HG02759 (cell line): ENCODE measurements at regions not wholly inside any gene's neighbourhood (a gene's known extent, or its start where the extent isn't known, plus 50 kb on each side); places are given as distances from the start of the nearest gene placed in this dataset.

ENCODE experiments used
- ATAC-seq: cut with Tn5 transposase; IDR thresholded peaks from one replicate; pipeline ENCODE4 v1.9.1; 2021; ENCODE audit warnings: mild to moderate bottlenecking, moderate library complexity; ENCODE audit not compliant: unreplicated experiment

GRCh38 chr15:70180186-70180875, 82.6 kb upstream of the TLE3 start:
- ATAC-seq = no peak

GRCh38 chr15:70179309-70179892, 81.7 kb upstream of the TLE3 start:
- no peak for ATAC-seq

GRCh38 chr15:70178335-70179084, 80.8 kb upstream of the TLE3 start:
- no peak for ATAC-seq

- ATAC-seq = no peak
Observed at GRCh38 chr15:70172566-70173225, 75.0 kb upstream of the TLE3 start.

GRCh38 chr15:70172124-70172523, 74.4 kb upstream of the TLE3 start:
- ATAC-seq = no peak

GRCh38 chr15:70171256-70171886, 73.7 kb upstream of the TLE3 start:
- no peak for ATAC-seq

- ATAC-seq = no peak
Observed at GRCh38 chr15:70170096-70170699, 72.5 kb upstream of the TLE3 start.

GRCh38 chr15:70169147-70169546, 71.4 kb upstream of the TLE3 start:
- no peak for ATAC-seq

- ATAC-seq = no peak
Observed at GRCh38 chr15:70167155-70167554, 69.4 kb upstream of the TLE3 start.

GRCh38 chr15:70166506-70167087, 68.9 kb upstream of the TLE3 start:
- no peak for ATAC-seq

- ATAC-seq = no peak
Observed at GRCh38 chr15:70165716-70166284, 68.1 kb upstream of the TLE3 start.

GRCh38 chr15:70164910-70165715, 67.4 kb upstream of the TLE3 start:
- no peak for ATAC-seq

GRCh38 chr15:70164156-70164900, 66.6 kb upstream of the TLE3 start:
- no peak for ATAC-seq

- no peak for ATAC-seq
Observed at GRCh38 chr15:70160803-70161565, 63.3 kb upstream of the TLE3 start.

- ATAC-seq = no peak
Observed at GRCh38 chr15:70160267-70160666, 62.5 kb upstream of the TLE3 start.

- no peak for ATAC-seq
Observed at GRCh38 chr15:70159713-70160009, 61.9 kb upstream of the TLE3 start.

- ATAC-seq = no peak
Observed at GRCh38 chr15:70159001-70159712, 61.4 kb upstream of the TLE3 start.
